GM23248 (cell line): ENCODE measurements at regions not wholly inside any gene's neighbourhood (a gene's known extent, or its start where the extent isn't known, plus 50 kb on each side); places are given as distances from the start of the nearest gene placed in this dataset.

Experiments
- DNase-seq: peaks from one replicate; pipeline ENCODE4 v3.0.0-alpha.2; 2015
- H2AFZ ChIP-seq: fragments of 200-600 bp; sonication (generic); 2 replicates; pipeline ENCODE4 v1.6.1; 2016; ENCODE audit warnings: antibody characterized with exemption
- H3F3A ChIP-seq: fragments of 200-600 bp; sonication (generic); 2 replicates; pipeline ENCODE4 v1.6.1; 2016; ENCODE audit warnings: mild to moderate bottlenecking, antibody characterized with exemption, mixed run types; ENCODE audit not compliant: insufficient read depth
- H3K27ac ChIP-seq: fragments of 200-600 bp; sonication (generic); 2 replicates; pipeline ENCODE4 v1.5.1; 2016; ENCODE audit warnings: mild to moderate bottlenecking
- H3K27me3 ChIP-seq: fragments of 200-600 bp; sonication (generic); replicated peaks from 2 replicates; pipeline ENCODE4 v1.6.1; 2016; ENCODE audit warnings: mild to moderate bottlenecking; ENCODE audit not compliant: insufficient read depth
- H3K36me3 ChIP-seq: fragments of 200-600 bp; sonication (generic); 2 replicates; pipeline ENCODE4 v1.6.1; 2016; ENCODE audit warnings: low read depth, mild to moderate bottlenecking
- H3K4me1 ChIP-seq: fragments of 200-600 bp; sonication (generic); 2 replicates; pipeline ENCODE4 v1.6.1; 2016; ENCODE audit warnings: mild to moderate bottlenecking; ENCODE audit not compliant: insufficient read depth
- H3K4me2 ChIP-seq: fragments of 200-600 bp; sonication (generic); one replicate; pipeline ENCODE4 v1.6.1; 2016; ENCODE audit warnings: mild to moderate bottlenecking; ENCODE audit not compliant: unreplicated experiment
- H3K4me3 ChIP-seq: fragments of 200-600 bp; sonication (generic); 2 replicates; pipeline ENCODE4 v1.5.1; 2016; ENCODE audit warnings: mild to moderate bottlenecking
- H3K79me2 ChIP-seq: fragments of 200-600 bp; sonication (generic); 2 replicates; pipeline ENCODE4 v1.6.1; 2016; ENCODE audit warnings: mild to moderate bottlenecking; ENCODE audit not compliant: insufficient read depth
- H3K9ac ChIP-seq: fragments of 200-600 bp; sonication (generic); 2 replicates; pipeline ENCODE4 v1.6.1; 2016; ENCODE audit warnings: mild to moderate bottlenecking
- H3K9me2 ChIP-seq: fragments of 200-600 bp; sonication (generic); 2 replicates; pipeline ENCODE4 v1.6.1; 2016; ENCODE audit warnings: mixed run types, mild to moderate bottlenecking, moderate library complexity; ENCODE audit not compliant: insufficient read depth
- H3K9me3 ChIP-seq: fragments of 200-600 bp; sonication (generic); one replicate; pipeline ENCODE4 v1.6.1; 2017; ENCODE audit warnings: low read depth
- H4K20me1 ChIP-seq: fragments of 200-600 bp; sonication (generic); 2 replicates; pipeline ENCODE4 v1.6.0; 2016; ENCODE audit not compliant: insufficient read depth
- EZH2 ChIP-seq: fragments of 200-600 bp; sonication (generic); IDR thresholded peaks from 2 replicates; pipeline ENCODE4 v1.6.1; 2018; ENCODE audit warnings: antibody characterized with exemption, mild to moderate bottlenecking; ENCODE audit not compliant: insufficient read depth, poor library complexity, severe bottlenecking
- EZH2phosphoT487 ChIP-seq: fragments of 200-600 bp; sonication (generic); IDR thresholded peaks from 2 replicates; pipeline ENCODE4 v1.6.1; 2018; ENCODE audit warnings: antibody characterized with exemption, moderate library complexity, mild to moderate bottlenecking, low read depth; ENCODE audit not compliant: insufficient read depth
- WGBS, 2 experiments: methylation state at CpG; one replicate each; pipeline ENCODE4 v1.1.6; 2015 to 2017; ENCODE audit warnings: low lambda C conversion rate in 2 of 2, low coverage in 1 of 2; ENCODE audit errors: missing lambda C conversion rate in 2 of 2; 5-methylcytosine and 5-hydroxymethylcytosine counted together
- in situ Hi-C: fragments of 300-500 bp; cut with MboI; formaldehyde crosslinking; loops from 2 replicates; pipeline ENCODE4 v1.15.0; 2020

GRCh38 chr7:20510573-20510900, 104.9 kb upstream of the ABCB5 start:
- TF ChIP-seq EZH2 (no peak), EZH2phosphoT487 (no peak)
- Histone ChIP-seq H3K4me2 (no peak overlapping the region), H3K9me3 (no peaks in the 10 kb centered on the region), H4K20me1 (no peaks in the 10 kb centered on the region), H3K9ac (no peak overlapping the region), H3K36me3 (no peaks in the 10 kb centered on the region), H2AFZ (no peak overlapping the region), H3K4me3 (no peak overlapping the region), H3K79me2 (no peaks in the 10 kb centered on the region), H3K27ac (no peak overlapping the region), H3K27me3 (peaks cover 10% of the 10 kb centered on the region; the same call in 1 of the 2 replicates), H3K9me2 (peaks cover 4% of the 10 kb centered on the region; the same call in 1 of the 2 replicates), H3F3A (no peaks in the 10 kb centered on the region), H3K4me1 (no peaks in the 10 kb centered on the region)
- 21 to 24% methylated on average over 3 of the region's 3 CpGs for WGBS, 2 experiments
- no peak for DNase-seq
- in situ Hi-C loops: no loop called here

DNA sequence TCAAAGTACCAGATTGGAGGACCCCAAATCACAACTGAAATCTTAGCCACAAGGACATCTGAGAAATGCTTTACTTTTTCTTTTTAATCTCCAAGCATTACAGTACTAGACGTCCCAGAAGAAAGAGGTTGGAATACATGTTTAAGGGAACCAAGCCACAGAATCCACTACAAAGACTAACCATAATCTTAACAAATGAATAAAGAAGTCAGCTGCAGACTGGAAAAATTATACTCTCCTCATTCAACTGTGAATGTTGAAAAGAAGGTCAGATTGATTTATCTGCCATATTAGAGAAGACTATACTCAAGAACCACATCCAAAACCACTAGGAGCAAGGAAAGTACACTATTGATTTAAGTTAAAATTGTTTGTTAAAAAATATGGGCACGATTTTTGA, 102.1 kb upstream of the ABCB5 start:
- no peak overlapping the region for H3K27ac ChIP-seq
- H4K20me1 ChIP-seq: no peaks in the 10 kb centered on the region
- WGBS, 2 experiments: 42 to 63% methylated on average over 2 of the region's 2 CpGs
- H3K4me1 ChIP-seq: no peaks in the 10 kb centered on the region
- peaks cover 4% of the 10 kb centered on the region; the same call in 1 of the 2 replicates for H3K9me2 ChIP-seq
- no peak overlapping the region for H2AFZ ChIP-seq
- no peak overlapping the region for H3K4me3 ChIP-seq
- in situ Hi-C loops: no loop called here
- H3F3A ChIP-seq: no peaks in the 10 kb centered on the region
- peaks cover 6% of the 10 kb centered on the region; the same call in 1 of the 2 replicates for H3K27me3 ChIP-seq
- H3K9ac ChIP-seq: no peak overlapping the region
- TF ChIP-seq EZH2phosphoT487 (no peak), EZH2 (no peak)
- no peaks in the 10 kb centered on the region for H3K9me3 ChIP-seq
- no peak overlapping the region for H3K4me2 ChIP-seq
- no peaks in the 10 kb centered on the region for H3K79me2 ChIP-seq
- no peaks in the 10 kb centered on the region for H3K36me3 ChIP-seq
- DNase-seq: no peak

DNA sequence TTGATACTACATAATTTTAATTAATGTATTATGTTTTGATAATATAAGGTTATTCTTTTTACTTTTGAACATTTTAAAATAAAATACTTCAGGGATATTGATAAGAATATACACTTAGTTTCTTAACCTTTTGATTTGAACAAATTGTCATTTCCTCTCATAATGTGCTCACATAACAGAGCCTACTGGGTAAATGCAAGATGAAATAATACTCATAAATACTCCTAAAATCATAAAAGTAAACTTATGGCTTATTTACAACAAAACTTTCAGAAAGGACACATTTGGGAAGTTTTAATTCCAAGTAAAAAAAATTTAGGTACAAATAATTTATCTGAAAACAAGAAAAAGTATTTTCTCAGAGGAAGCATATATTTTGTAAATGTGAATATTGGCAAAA, 101.6 kb upstream of the ABCB5 start:
- H4K20me1 ChIP-seq: no peaks in the 10 kb centered on the region
- TF ChIP-seq EZH2: no peak
- TF ChIP-seq EZH2phosphoT487: no peak
- H3K27ac ChIP-seq: no peak overlapping the region

DNA sequence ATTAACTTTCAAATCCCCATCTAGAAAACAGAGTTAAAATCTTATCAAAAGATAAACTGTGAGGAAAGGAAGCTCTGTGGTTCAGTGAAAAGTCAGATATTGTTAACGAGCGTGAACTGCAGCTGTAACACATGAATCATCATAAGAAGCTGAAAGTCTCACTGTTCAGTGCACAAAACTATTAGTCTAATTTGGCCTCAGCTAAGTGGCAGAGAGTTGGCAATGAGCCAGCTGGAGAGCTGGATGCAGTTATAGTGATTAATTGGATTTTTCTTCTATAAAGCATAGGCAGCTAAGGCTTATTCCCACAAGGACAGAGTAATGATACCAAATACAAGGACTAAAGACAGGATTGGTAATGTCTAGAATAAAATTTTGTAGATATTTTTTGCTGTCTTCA, 101.1 kb upstream of the ABCB5 start:
- H3K9me3 ChIP-seq: no peaks in the 10 kb centered on the region
- H4K20me1 ChIP-seq: no peaks in the 10 kb centered on the region
- in situ Hi-C loops: no loop called here
- H3K79me2 ChIP-seq: no peaks in the 10 kb centered on the region
- H3F3A ChIP-seq: no peaks in the 10 kb centered on the region
- 2 to 5% methylated on average over 2 of the region's 2 CpGs for WGBS, 2 experiments
- no peaks in the 10 kb centered on the region for H3K4me1 ChIP-seq
- H3K4me3 ChIP-seq: no peak overlapping the region
- no peak overlapping the region for H3K27ac ChIP-seq
- peak; percentile 25 for DNase-seq
- H3K36me3 ChIP-seq: no peaks in the 10 kb centered on the region
- peaks cover 4% of the 10 kb centered on the region; the same call in 1 of the 2 replicates for H3K9me2 ChIP-seq
- peaks cover 6% of the 10 kb centered on the region; the same call in 1 of the 2 replicates for H3K27me3 ChIP-seq
- no peak for TF ChIP-seq EZH2
- no peak for TF ChIP-seq EZH2phosphoT487
- no peak overlapping the region for H3K9ac ChIP-seq
- H3K4me2 ChIP-seq: no peak overlapping the region
- no peak overlapping the region for H2AFZ ChIP-seq

More for the DNA sequence above, 101.6 kb upstream of the ABCB5 start:
- H3F3A ChIP-seq: no peaks in the 10 kb centered on the region
- no peak overlapping the region for H3K4me2 ChIP-seq
- no peaks in the 10 kb centered on the region for H3K9me3 ChIP-seq
- no peaks in the 10 kb centered on the region for H3K36me3 ChIP-seq
- no peak overlapping the region for H3K9ac ChIP-seq
- H2AFZ ChIP-seq: no peak overlapping the region
- H3K27me3 ChIP-seq: peaks cover 6% of the 10 kb centered on the region; the same call in 1 of the 2 replicates
- DNase-seq: no peak
- no peak overlapping the region for H3K4me3 ChIP-seq
- in situ Hi-C loops: no loop called here
- no peaks in the 10 kb centered on the region for H3K4me1 ChIP-seq
- H3K9me2 ChIP-seq: peaks cover 4% of the 10 kb centered on the region; the same call in 1 of the 2 replicates
- H3K79me2 ChIP-seq: no peaks in the 10 kb centered on the region

- 29 to 43% methylated on average over 2 of the region's 2 CpGs for WGBS, 2 experiments
- TF ChIP-seq EZH2phosphoT487: no peak
- no peak for TF ChIP-seq EZH2
- no peaks in the 10 kb centered on the region for H3K79me2 ChIP-seq
- H3K27me3 ChIP-seq: no peaks in the 10 kb centered on the region; the same call in 1 of the 2 replicates
- H3K9me2 ChIP-seq: no peaks in the 10 kb centered on the region
- DNase-seq: no peak
- in situ Hi-C loops: no loop called here
- no peak overlapping the region for H3K4me2 ChIP-seq
- H3K9ac ChIP-seq: no peak overlapping the region
- H3F3A ChIP-seq: no peaks in the 10 kb centered on the region
- H3K4me3 ChIP-seq: no peak overlapping the region
- H3K27ac ChIP-seq: no peak overlapping the region
- H2AFZ ChIP-seq: no peak overlapping the region
- no peaks in the 10 kb centered on the region for H4K20me1 ChIP-seq
- H3K9me3 ChIP-seq: no peaks in the 10 kb centered on the region
- no peaks in the 10 kb centered on the region for H3K4me1 ChIP-seq
- no peaks in the 10 kb centered on the region for H3K36me3 ChIP-seq
These were observed 95.8 kb upstream of the ABCB5 start for GRCh38 chr7:20519645-20520044.
